ENCODE measurements at regions not wholly inside any gene's neighbourhood (a gene's known extent, or its start where the extent isn't known, plus 50 kb on each side); places are given as distances from the start of the nearest gene placed in this dataset.

- in situ Hi-C loops (cut with HindIII; ENCODE audit: low pct_unique_long_range_greater_than_20kb, low sequenced_read_pairs) = no loop called here
- TF ChIP-seq, protein P1, sequence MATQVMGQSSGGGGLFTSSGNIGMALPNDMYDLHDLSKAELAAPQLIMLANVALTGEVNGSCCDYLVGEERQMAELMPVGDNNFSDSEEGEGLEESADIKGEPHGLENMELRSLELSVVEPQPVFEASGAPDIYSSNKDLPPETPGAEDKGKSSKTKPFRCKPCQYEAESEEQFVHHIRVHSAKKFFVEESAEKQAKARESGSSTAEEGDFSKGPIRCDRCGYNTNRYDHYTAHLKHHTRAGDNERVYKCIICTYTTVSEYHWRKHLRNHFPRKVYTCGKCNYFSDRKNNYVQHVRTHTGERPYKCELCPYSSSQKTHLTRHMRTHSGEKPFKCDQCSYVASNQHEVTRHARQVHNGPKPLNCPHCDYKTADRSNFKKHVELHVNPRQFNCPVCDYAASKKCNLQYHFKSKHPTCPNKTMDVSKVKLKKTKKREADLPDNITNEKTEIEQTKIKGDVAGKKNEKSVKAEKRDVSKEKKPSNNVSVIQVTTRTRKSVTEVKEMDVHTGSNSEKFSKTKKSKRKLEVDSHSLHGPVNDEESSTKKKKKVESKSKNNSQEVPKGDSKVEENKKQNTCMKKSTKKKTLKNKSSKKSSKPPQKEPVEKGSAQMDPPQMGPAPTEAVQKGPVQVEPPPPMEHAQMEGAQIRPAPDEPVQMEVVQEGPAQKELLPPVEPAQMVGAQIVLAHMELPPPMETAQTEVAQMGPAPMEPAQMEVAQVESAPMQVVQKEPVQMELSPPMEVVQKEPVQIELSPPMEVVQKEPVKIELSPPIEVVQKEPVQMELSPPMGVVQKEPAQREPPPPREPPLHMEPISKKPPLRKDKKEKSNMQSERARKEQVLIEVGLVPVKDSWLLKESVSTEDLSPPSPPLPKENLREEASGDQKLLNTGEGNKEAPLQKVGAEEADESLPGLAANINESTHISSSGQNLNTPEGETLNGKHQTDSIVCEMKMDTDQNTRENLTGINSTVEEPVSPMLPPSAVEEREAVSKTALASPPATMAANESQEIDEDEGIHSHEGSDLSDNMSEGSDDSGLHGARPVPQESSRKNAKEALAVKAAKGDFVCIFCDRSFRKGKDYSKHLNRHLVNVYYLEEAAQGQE (IDR thresholded peaks at IDR 0.05; ENCODE audit: insufficient read depth in 1 of 2, low read depth in 2 of 2, low read length in 1 of 2) = no peak
- TF ChIP-seq SIN3A (IDR thresholded peaks at IDR 0.05; ENCODE audit: borderline replicate concordance, insufficient read depth, low read depth, low read length) = no peak
- no peak for TF ChIP-seq POLR2AphosphoS5 (IDR thresholded peaks at IDR 0.05; ENCODE audit: low read depth, low read length)
- no peak for TF ChIP-seq CTCF (IDR thresholded peaks at IDR 0.05)
- no peak for TF ChIP-seq TCF7L2 (IDR thresholded peaks at IDR 0.05; ENCODE audit: low read depth, low read length)
- BruUV-seq (replicated peaks) = no TSS peak
Observed at GRCh38 chr9:17062497-17062896, 72.3 kb upstream of the CNTLN start.

GRCh38 chr9:17060450-17060849 is 74.4 kb upstream of the CNTLN start:
- H3K4me1 ChIP-seq (ENCODE audit: control insufficient read depth, insufficient read depth, low read length) = no peaks in the 10 kb centered on the region
- no peak for DNase-seq (ENCODE audit: low read depth, low spot score)
- ATAC-seq = no peak
- H3K4me3 ChIP-seq (ENCODE audit: low read depth in 2 of 2, low read length in 2 of 2) = no peak overlapping the region
- H3K9me3 ChIP-seq (ENCODE audit: control insufficient read depth, insufficient read depth, low read depth, low read length) = no peaks in the 10 kb centered on the region
- H3K27ac ChIP-seq (ENCODE audit: low read length) = no peak overlapping the region
- in situ Hi-C loops (cut with HindIII; ENCODE audit: low pct_unique_long_range_greater_than_20kb, low sequenced_read_pairs) (no loop called here), intact Hi-C loops (cut with micrococcal nuclease; ENCODE audit: unreplicated experiment) (loop anchor here (5.0 kb wide), 1 partner anchor 402 kb away; no protein-coding TSS in a partner anchor)
- POLR2A ChIA-PET = no interaction called here
- no peaks in the 10 kb centered on the region for H3K36me3 ChIP-seq (ENCODE audit: control insufficient read depth, insufficient read depth, low read length)
- no TSS peak for BruUV-seq (replicated peaks)
- H3K27me3 ChIP-seq (ENCODE audit: control insufficient read depth, insufficient read depth, low read length) = no peaks in the 10 kb centered on the region
- TF ChIP-seq CTCF (IDR thresholded peaks at IDR 0.05) = no peak
- TF ChIP-seq, protein P1 (IDR thresholded peaks at IDR 0.05; ENCODE audit: insufficient read depth in 1 of 2, low read depth in 2 of 2, low read length in 1 of 2) = no peak
- no peak for TF ChIP-seq POLR2AphosphoS5 (IDR thresholded peaks at IDR 0.05; ENCODE audit: low read depth, low read length)
- no peak for TF ChIP-seq TCF7L2 (IDR thresholded peaks at IDR 0.05; ENCODE audit: low read depth, low read length)
- TF ChIP-seq SIN3A (IDR thresholded peaks at IDR 0.05; ENCODE audit: borderline replicate concordance, insufficient read depth, low read depth, low read length) = no peak
- CTCF ChIA-PET = no interaction called here

More at GRCh38 chr9:17062497-17062896, 72.3 kb upstream of the CNTLN start:
- CTCF ChIA-PET = no interaction called here
- Histone ChIP-seq H3K27ac (ENCODE audit: low read length) (no peak overlapping the region), H3K4me3 (ENCODE audit: low read depth in 2 of 2, low read length in 2 of 2) (no peak overlapping the region), H3K27me3 (ENCODE audit: control insufficient read depth, insufficient read depth, low read length) (no peaks in the 10 kb centered on the region), H3K9me3 (ENCODE audit: control insufficient read depth, insufficient read depth, low read depth, low read length) (no peaks in the 10 kb centered on the region), H3K4me1 (ENCODE audit: control insufficient read depth, insufficient read depth, low read length) (no peaks in the 10 kb centered on the region), H3K36me3 (ENCODE audit: control insufficient read depth, insufficient read depth, low read length) (no peaks in the 10 kb centered on the region)
- DNase-seq (ENCODE audit: low read depth, low spot score) (no peak), ATAC-seq (no peak)
- POLR2A ChIA-PET = no interaction called here
- intact Hi-C loops (cut with micrococcal nuclease; ENCODE audit: unreplicated experiment) = loop anchor here (5.0 kb wide), 1 partner anchor 400 kb away; no protein-coding TSS in a partner anchor
